ENCODE measurements at regions not wholly inside any gene's neighbourhood (a gene's known extent, or its start where the extent isn't known, plus 50 kb on each side); places are given as distances from the start of the nearest gene placed in this dataset.

GRCh38 chr12:124624823-124625222, 57.4 kb upstream of the NCOR2 start:
- Histone ChIP-seq H3K4me1 (ENCODE audit: control insufficient read depth in 4 of 4, insufficient read depth in 4 of 4, low read length in 3 of 4) (no peaks in the 10 kb centered on the region), H3K9ac (ENCODE audit: low read depth in 1 of 2, low read length in 2 of 2) (no peak overlapping the region), H3K27me3 (ENCODE audit: control insufficient read depth in 4 of 4, insufficient read depth in 4 of 4, low read length in 3 of 4) (no peaks in the 10 kb centered on the region), H3K36me3 (ENCODE audit: control insufficient read depth in 4 of 4, insufficient read depth in 3 of 4, low read depth in 1 of 4, low read length in 3 of 4) (no peaks in the 10 kb centered on the region), H3K9me3 (ENCODE audit: control insufficient read depth in 4 of 4, low read length in 3 of 4) (peaks cover 0 to 4% (median under 1%) of the 10 kb centered on the region in 4 donors), H3K4me3 (ENCODE audit: low read depth in 1 of 3, low read length in 3 of 3) (no peak overlapping the region), H3K27ac (ENCODE audit: low read depth in 1 of 2, low read length in 2 of 2) (no peak overlapping the region)
- no peak for DNase-seq (ENCODE audit: low spot score)
- TF ChIP-seq FOXA1 (IDR thresholded peaks at IDR 0.05) (no peak), MAX (IDR thresholded peaks at IDR 0.05) (no peak), RXRA (IDR thresholded peaks at IDR 0.05) (no peak), NR2F2 (IDR thresholded peaks at IDR 0.05) (no peak), REST (IDR thresholded peaks at IDR 0.05) (no peak), SP1 (IDR thresholded peaks at IDR 0.05) (no peak), GABPA (IDR thresholded peaks at IDR 0.05 in 1 of 2, conservative IDR thresholded peaks at IDR 0.05 in 1 of 2) (no peak)
- 87% methylated on average over 10 of the region's 10 CpGs for WGBS

GRCh38 chr12:124623344-124624035, 56.1 kb upstream of the NCOR2 start:
- DNase-seq (ENCODE audit: low spot score) = no peak
- Histone ChIP-seq H3K9me3 (ENCODE audit: control insufficient read depth in 4 of 4, low read length in 3 of 4) (peaks cover 0 to 4% (median under 1%) of the 10 kb centered on the region in 4 donors), H3K36me3 (ENCODE audit: control insufficient read depth in 4 of 4, insufficient read depth in 3 of 4, low read depth in 1 of 4, low read length in 3 of 4) (no peaks in the 10 kb centered on the region), H3K27ac (ENCODE audit: low read depth in 1 of 2, low read length in 2 of 2) (no peak overlapping the region), H3K4me1 (ENCODE audit: control insufficient read depth in 4 of 4, insufficient read depth in 4 of 4, low read length in 3 of 4) (no peaks in the 10 kb centered on the region), H3K27me3 (ENCODE audit: control insufficient read depth in 4 of 4, insufficient read depth in 4 of 4, low read length in 3 of 4) (no peaks in the 10 kb centered on the region), H3K4me3 (ENCODE audit: low read depth in 1 of 3, low read length in 3 of 3) (no peak overlapping the region), H3K9ac (ENCODE audit: low read depth in 1 of 2, low read length in 2 of 2) (no peak overlapping the region)
- WGBS = 91% methylated on average over 14 of the region's 14 CpGs
- TF ChIP-seq REST (IDR thresholded peaks at IDR 0.05) (no peak), GABPA (IDR thresholded peaks at IDR 0.05 in 1 of 2, conservative IDR thresholded peaks at IDR 0.05 in 1 of 2) (no peak), HNF4A (conservative IDR thresholded peaks at IDR 0.05) (no peak), MAX (IDR thresholded peaks at IDR 0.05) (no peak), RAD21 (IDR thresholded peaks at IDR 0.05) (no peak), SP1 (IDR thresholded peaks at IDR 0.05) (no peak), EGR1 (IDR thresholded peaks at IDR 0.05; ENCODE audit: low read depth in 2 of 2) (no peak), ATF3 (IDR thresholded peaks at IDR 0.05) (no peak), TAF1 (conservative IDR thresholded peaks at IDR 0.05) (no peak), HNF4G (IDR thresholded peaks at IDR 0.05) (no peak), FOXA1 (IDR thresholded peaks at IDR 0.05) (no peak), FOXA2 (IDR thresholded peaks at IDR 0.05) (no peak)

Measured in liver (tissue), 7 donors.